Spinal cord (tissue), 9 donors: ENCODE measurements at regions not wholly inside any gene's neighbourhood (a gene's known extent, or its start where the extent isn't known, plus 50 kb on each side); places are given as distances from the start of the nearest gene placed in this dataset.
"Not testable (repeated sequence)": the region's sequence is repeated elsewhere in the genome, so short reads cannot be mapped to it uniquely, and the experiment has no call there.

Experiments
- DNase-seq, 6 donors: peaks; one replicate each; pipeline versions ENCODE4 v3.0.0 to v3.0.0-alpha.2; 2013 to 2015; ENCODE audit warnings: low spot score in 6 of 6, low read depth in 4 of 6
- H3K27ac ChIP-seq: one replicate; pipeline ENCODE4 v1.5.1; 2013; ENCODE audit warnings: low read depth, low read length, control low read depth
- H3K27me3 ChIP-seq: one replicate; pipeline ENCODE4 v1.6.1; 2013; ENCODE audit warnings: low read length; ENCODE audit not compliant: control insufficient read depth, insufficient read depth
- H3K36me3 ChIP-seq: one replicate; pipeline ENCODE4 v1.6.1; 2013; ENCODE audit warnings: low read length; ENCODE audit not compliant: control insufficient read depth, insufficient read depth
- H3K4me1 ChIP-seq: one replicate; pipeline ENCODE4 v1.6.1; 2013; ENCODE audit warnings: low read length; ENCODE audit not compliant: control insufficient read depth, insufficient read depth
- H3K4me3 ChIP-seq: one replicate; pipeline ENCODE4 v1.5.1; 2013; ENCODE audit warnings: low read depth, low read length, control low read depth
- H3K9me3 ChIP-seq: one replicate; pipeline ENCODE4 v1.6.1; 2013; ENCODE audit warnings: low read length; ENCODE audit not compliant: control insufficient read depth, insufficient read depth
- WGBS: methylation state at CpG from one replicate; pipeline ENCODE4 v1.1.5; 2013; ENCODE audit warnings: missing lambda C conversion rate; ENCODE audit not compliant: insufficient coverage; 5-methylcytosine and 5-hydroxymethylcytosine counted together
- donor health status: healthy.

DNA sequence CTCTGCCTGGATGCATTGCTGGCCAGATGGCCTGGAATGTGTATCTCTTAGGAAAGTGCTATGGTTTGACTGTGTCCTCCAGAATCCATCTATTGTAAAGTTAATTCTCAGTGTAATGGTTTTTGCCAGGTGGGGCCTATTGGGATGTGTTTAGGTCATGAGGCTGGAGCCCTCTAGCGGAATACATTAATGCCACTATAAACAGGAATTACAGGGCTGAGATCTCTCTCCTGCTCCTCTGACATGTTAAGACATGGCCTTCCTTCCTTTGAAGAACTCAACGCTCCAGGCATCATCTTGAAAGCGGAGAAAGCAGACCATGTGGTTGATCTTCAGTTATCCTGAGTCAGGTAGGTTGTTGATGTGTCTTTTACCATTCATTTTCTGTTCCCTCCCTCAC lies 276.4 kb downstream of the RPIA start:
- Histone ChIP-seq H3K27ac (no peak overlapping the region), H3K4me3 (no peak overlapping the region), H3K9me3 (no peaks in the 10 kb centered on the region), H3K36me3 (no peaks in the 10 kb centered on the region), H3K27me3 (no peaks in the 10 kb centered on the region), H3K4me1 (no peaks in the 10 kb centered on the region)
- DNase-seq = no peak
- WGBS = no CpG with 5 or more reads among the region's 3 CpGs

DNA sequence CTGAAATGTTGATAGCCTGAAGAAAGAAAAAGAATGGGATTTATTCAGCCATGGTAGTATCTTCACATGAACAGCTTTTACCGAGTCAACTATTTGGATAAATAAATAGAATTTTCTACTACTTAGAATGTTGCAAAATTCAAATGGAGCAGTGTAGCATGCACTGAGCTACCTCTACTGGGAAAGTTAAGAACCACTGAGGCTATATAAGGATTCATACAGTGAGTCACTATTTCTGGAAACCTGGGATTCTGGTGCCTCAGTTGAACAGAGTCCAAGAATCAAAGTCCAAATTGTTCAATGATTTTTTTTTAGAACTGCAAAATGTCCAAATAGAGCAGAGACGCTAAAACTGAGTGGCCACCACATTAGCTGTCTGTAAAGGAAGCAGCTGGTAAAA lies 286.5 kb downstream of the RPIA start:
- not testable (repeated sequence) for H3K27ac ChIP-seq, H3K4me3 ChIP-seq, H3K4me1 ChIP-seq, DNase-seq, H3K9me3 ChIP-seq, H3K36me3 ChIP-seq, H3K27me3 ChIP-seq
- no CpG with 5 or more reads among the region's 2 CpGs for WGBS

DNA sequence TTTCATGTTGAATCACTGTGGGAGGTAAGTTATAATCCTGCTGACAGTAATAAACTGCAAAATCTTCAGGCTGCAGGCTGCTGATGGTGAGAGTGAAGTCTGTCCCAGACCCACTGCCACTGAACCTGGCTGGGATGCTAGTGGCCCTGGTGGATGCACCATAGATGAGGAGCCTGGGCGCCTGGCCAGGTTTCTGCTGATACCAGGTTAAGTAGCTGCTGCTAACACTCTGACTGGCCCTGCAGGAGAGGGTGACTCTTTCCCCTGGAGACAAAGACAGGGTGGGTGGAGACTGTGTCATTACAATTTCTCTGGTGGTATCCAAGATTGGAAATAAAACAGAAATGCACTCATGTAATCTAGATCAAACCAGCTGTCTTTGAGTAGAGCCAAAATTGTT lies 287.0 kb downstream of the RPIA start:
- not testable (repeated sequence) for H3K27me3 ChIP-seq, DNase-seq, H3K4me1 ChIP-seq, H3K36me3 ChIP-seq, H3K4me3 ChIP-seq, H3K27ac ChIP-seq, H3K9me3 ChIP-seq
- no CpG with 5 or more reads among the region's 1 CpG for WGBS

DNA sequence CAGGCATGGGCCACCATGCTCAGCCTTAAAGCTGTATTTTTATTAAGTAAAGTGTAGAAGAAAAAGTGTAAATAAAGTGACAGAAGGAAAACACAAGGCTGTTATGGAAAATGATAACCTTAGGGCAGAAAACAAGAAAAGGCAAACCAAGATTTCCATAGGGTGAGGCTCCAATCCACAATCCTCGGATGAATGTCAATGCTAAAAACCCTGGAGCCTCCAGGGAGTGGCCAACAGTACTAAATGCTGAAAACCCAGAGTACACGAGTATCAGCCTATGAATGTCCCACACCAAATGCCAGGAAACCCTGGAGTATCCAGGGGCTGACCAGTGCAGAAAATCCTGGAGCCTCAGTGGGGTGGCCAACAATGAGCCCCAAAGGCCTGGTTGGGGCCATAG lies 292.6 kb downstream of the RPIA start:
- not testable (repeated sequence) for H3K27me3 ChIP-seq, DNase-seq, H3K27ac ChIP-seq, H3K4me1 ChIP-seq, H3K9me3 ChIP-seq, H3K36me3 ChIP-seq, H3K4me3 ChIP-seq
- WGBS = 100% methylated on average over 1 of the region's 2 CpGs

DNA sequence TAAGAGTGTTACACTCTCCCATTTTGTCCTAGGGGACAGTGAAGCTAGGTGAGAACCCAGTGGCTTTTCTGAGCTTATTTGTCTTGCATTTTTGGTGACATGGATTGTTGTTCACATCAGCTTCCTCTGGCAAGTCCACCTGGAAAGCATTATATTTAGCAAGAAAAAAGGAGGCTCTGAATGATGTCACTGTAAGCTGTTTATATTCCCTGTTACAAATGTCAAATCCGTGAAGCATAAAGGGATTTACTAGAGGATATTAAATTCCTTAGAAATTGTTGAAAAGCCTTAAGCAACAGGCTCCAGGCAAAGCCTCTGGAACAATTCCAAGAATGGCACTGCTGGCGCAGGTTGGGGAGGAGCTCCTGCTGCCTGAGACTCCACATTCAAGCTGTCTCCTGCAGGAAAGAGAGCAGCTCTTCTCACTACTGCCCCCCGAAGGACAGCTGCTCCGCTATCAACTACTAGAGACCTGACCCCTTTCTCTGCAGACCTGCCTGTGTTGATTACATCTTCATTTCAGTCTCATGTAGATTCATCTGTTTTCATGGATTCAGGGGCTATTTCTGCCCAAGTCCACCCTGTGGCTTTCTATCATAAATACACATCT lies 295.4 kb downstream of the RPIA start:
- H3K27ac ChIP-seq, H3K27me3 ChIP-seq, H3K36me3 ChIP-seq, H3K4me3 ChIP-seq, H3K9me3 ChIP-seq, H3K4me1 ChIP-seq: not testable (repeated sequence)
- WGBS = 10% methylated on average over 2 of the region's 4 CpGs
- DNase-seq = peak in 1 of 6 donors; percentile 16

DNA sequence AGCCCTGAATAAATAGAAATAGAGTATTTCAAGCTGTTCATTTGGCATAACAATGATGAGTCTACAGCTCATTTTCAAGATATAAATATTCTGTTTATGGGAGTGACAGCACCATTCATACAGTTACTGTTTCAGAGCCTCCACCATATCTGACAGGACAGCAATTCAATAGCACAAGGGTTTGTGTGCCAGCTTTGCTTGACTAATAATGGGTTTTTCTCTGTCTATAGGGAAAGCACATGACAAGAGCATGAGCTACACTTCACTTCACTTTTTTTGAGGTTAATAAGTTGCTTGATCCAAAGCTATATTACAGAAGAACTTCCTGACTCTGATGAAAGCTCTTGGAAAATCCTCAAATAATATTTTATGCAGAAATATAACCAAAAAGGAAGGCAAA lies 297.1 kb downstream of the RPIA start:
- not testable (repeated sequence) for DNase-seq, H3K9me3 ChIP-seq, H3K27ac ChIP-seq, H3K4me1 ChIP-seq, H3K36me3 ChIP-seq, H3K27me3 ChIP-seq, H3K4me3 ChIP-seq

DNA sequence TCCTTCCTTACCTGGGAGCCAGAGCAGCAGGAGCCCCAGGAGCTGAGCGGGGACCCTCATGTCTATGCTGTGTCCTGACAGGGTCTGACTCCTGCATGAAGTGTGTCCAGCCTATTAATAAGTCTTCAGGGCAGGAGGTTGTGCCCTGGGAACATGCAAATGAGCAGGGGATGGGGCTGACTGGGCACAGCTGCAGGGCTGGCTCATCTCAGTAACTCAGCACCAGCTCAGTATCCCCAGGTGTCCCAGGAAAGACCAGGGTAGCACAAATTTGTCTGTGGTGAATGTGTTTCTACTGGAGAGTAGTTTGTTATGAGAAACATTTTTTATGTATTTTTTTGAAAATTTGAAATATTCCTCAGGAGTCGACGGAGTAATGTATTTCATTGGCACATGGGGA lies 301.3 kb downstream of the RPIA start:
- 86% methylated on average over 1 of the region's 3 CpGs for WGBS
- not testable (repeated sequence) for H3K9me3 ChIP-seq, H3K27ac ChIP-seq

DNA sequence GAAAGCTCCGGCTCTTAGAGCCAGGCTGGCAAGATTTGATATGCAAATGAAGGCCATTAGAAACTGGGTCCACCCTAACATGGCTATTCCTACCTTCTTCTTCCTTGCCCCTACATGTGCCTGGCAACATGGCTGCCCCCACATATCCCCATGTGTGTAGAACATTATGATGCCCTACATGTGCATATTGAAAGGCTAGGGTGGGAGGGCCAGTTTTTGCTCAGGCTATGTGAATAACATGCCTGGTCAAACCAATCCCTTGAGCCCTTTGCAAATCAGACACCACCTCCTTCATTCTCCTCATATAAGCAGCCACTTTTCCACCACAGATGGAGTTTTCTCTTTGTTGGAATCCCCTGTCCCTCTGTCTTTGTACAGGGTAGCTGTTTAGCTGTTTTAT lies 303.4 kb downstream of the RPIA start:
- no CpG with 5 or more reads among the region's 1 CpG for WGBS
- H3K27me3 ChIP-seq, H3K9me3 ChIP-seq: not testable (repeated sequence)

More for the DNA sequence above, 301.3 kb downstream of the RPIA start:
- not testable (repeated sequence) for DNase-seq, H3K27me3 ChIP-seq, H3K4me1 ChIP-seq, H3K36me3 ChIP-seq, H3K4me3 ChIP-seq

DNA sequence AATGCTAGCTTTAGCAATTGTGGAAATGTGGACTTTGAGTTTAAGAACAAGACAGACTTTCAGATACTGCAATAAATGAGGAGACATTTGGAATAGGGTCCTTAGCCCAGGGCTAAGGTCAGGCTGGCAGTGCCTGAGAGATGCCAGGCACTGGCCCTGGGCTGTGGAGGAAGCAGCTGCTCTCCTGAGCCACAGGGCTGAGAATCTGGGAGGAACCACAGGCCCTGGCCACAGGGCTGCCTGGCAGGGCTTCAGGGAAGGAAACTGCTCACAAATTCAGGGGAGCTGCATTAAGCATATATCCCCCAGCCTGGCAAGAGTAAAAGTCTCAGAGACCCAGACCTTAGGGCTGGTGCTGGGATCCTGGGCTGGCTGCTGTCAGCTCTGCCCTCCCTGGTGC lies 305.1 kb downstream of the RPIA start:
- not testable (repeated sequence) for H3K4me3 ChIP-seq, H3K9me3 ChIP-seq, DNase-seq, H3K4me1 ChIP-seq, H3K36me3 ChIP-seq, H3K27me3 ChIP-seq, H3K27ac ChIP-seq

More for the DNA sequence above, 303.4 kb downstream of the RPIA start:
- H3K36me3 ChIP-seq, H3K27ac ChIP-seq, H3K4me3 ChIP-seq, DNase-seq, H3K4me1 ChIP-seq: not testable (repeated sequence)

DNA sequence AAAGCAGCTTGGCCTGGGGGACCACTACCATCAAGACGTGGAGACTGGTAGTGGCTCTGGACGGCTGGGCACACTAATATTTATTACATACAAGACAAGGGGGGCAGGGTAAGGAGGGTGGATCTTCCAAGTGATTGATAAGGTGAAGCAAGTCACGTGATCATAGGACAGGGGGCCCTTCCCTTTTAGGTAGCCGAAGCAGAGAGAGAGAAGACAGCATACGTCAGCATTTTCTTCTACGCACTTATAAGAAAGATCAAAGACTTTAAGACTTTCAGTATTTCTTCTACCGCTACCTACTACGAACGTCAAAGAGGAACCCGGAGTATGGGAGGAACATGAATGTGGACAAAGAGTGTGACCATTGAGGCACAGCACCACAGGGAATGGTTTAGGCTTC lies 307.9 kb downstream of the RPIA start:
- no peaks in the 10 kb centered on the region for H3K9me3 ChIP-seq
- H3K4me1 ChIP-seq = no peaks in the 10 kb centered on the region
- H3K4me3 ChIP-seq = no peak overlapping the region
- 88% methylated on average over 4 of the region's 10 CpGs for WGBS
- no peak overlapping the region for H3K27ac ChIP-seq
- H3K36me3 ChIP-seq = no peaks in the 10 kb centered on the region
- no peak for DNase-seq
- H3K27me3 ChIP-seq = no peaks in the 10 kb centered on the region
